H1 (cell line): ENCODE measurements at regions not wholly inside any gene's neighbourhood (a gene's known extent, or its start where the extent isn't known, plus 50 kb on each side); places are given as distances from the start of the nearest gene placed in this dataset.

Experiments used
- ASH2L ChIP-seq: fragments of 200-600, 300-600 bp; sonication (generic); IDR thresholded peaks from one replicate; pipeline ENCODE4 v1.7.1; 2017; ENCODE audit warnings: low read length
- CHD1 ChIP-seq: IDR thresholded peaks from 2 replicates; pipeline ENCODE4 v1.6.1; 2012; ENCODE audit warnings: low read depth, low read length, improper control_type of control experiment
- GABPA ChIP-seq: IDR thresholded peaks from 2 replicates; pipeline ENCODE4 v1.6.1; 2011; ENCODE audit warnings: mild to moderate bottlenecking, low read length, moderate library complexity, borderline replicate concordance; ENCODE audit not compliant: insufficient read depth
- GTF2F1 ChIP-seq: IDR thresholded peaks from 2 replicates; pipeline ENCODE4 v1.6.1; 2012; ENCODE audit warnings: low read depth, low read length, improper control_type of control experiment, borderline replicate concordance
- SIX5 ChIP-seq: IDR thresholded peaks from 2 replicates; pipeline ENCODE4 v1.6.1; 2011; ENCODE audit warnings: mild to moderate bottlenecking, low read depth, low read length
- SP1 ChIP-seq: IDR thresholded peaks from 2 replicates; pipeline ENCODE4 v1.6.1; 2011; ENCODE audit warnings: low read depth, low read length
- SUZ12 ChIP-seq: fragments of 200-600 bp; sonication (generic); IDR thresholded peaks from 2 replicates; pipeline ENCODE4 v1.6.1; 2012; ENCODE audit warnings: mild to moderate bottlenecking, inconsistent platforms, low read length, moderate library complexity, mixed read lengths
- TAF1 ChIP-seq: IDR thresholded peaks from 2 replicates; pipeline ENCODE4 v1.6.1; 2011; ENCODE audit warnings: mild to moderate bottlenecking, low read depth, low read length
- TAF7 ChIP-seq: optimal IDR thresholded peaks from 2 replicates; pipeline ENCODE3; 2011; ENCODE audit warnings: low read depth, mild to moderate bottlenecking, inconsistent platforms, low read length, moderate library complexity, borderline replicate concordance
- TBP ChIP-seq: IDR thresholded peaks from 2 replicates; pipeline ENCODE4 v1.6.1; 2011; ENCODE audit warnings: low read depth, low read length, improper control_type of control experiment
- TCF12 ChIP-seq: IDR thresholded peaks from 2 replicates; pipeline ENCODE4 v1.6.1; 2011; ENCODE audit warnings: low read depth, mild to moderate bottlenecking, low read length
- TF ChIP-seq, protein P1 (sequence below): fragments of 300-600 bp; sonication (generic); IDR thresholded peaks from 2 replicates; pipeline ENCODE4 v1.7.1; 2012; ENCODE audit warnings: low read length, moderate library complexity, mild to moderate bottlenecking, inconsistent platforms; ENCODE audit not compliant: insufficient replicate concordance
- TF ChIP-seq, protein P2 (sequence below): IDR thresholded peaks from 2 replicates; pipeline ENCODE4 v1.6.1; 2011; ENCODE audit warnings: low read depth, mild to moderate bottlenecking, low read length; ENCODE audit not compliant: insufficient read depth

- TF ChIP-seq, protein P1, sequence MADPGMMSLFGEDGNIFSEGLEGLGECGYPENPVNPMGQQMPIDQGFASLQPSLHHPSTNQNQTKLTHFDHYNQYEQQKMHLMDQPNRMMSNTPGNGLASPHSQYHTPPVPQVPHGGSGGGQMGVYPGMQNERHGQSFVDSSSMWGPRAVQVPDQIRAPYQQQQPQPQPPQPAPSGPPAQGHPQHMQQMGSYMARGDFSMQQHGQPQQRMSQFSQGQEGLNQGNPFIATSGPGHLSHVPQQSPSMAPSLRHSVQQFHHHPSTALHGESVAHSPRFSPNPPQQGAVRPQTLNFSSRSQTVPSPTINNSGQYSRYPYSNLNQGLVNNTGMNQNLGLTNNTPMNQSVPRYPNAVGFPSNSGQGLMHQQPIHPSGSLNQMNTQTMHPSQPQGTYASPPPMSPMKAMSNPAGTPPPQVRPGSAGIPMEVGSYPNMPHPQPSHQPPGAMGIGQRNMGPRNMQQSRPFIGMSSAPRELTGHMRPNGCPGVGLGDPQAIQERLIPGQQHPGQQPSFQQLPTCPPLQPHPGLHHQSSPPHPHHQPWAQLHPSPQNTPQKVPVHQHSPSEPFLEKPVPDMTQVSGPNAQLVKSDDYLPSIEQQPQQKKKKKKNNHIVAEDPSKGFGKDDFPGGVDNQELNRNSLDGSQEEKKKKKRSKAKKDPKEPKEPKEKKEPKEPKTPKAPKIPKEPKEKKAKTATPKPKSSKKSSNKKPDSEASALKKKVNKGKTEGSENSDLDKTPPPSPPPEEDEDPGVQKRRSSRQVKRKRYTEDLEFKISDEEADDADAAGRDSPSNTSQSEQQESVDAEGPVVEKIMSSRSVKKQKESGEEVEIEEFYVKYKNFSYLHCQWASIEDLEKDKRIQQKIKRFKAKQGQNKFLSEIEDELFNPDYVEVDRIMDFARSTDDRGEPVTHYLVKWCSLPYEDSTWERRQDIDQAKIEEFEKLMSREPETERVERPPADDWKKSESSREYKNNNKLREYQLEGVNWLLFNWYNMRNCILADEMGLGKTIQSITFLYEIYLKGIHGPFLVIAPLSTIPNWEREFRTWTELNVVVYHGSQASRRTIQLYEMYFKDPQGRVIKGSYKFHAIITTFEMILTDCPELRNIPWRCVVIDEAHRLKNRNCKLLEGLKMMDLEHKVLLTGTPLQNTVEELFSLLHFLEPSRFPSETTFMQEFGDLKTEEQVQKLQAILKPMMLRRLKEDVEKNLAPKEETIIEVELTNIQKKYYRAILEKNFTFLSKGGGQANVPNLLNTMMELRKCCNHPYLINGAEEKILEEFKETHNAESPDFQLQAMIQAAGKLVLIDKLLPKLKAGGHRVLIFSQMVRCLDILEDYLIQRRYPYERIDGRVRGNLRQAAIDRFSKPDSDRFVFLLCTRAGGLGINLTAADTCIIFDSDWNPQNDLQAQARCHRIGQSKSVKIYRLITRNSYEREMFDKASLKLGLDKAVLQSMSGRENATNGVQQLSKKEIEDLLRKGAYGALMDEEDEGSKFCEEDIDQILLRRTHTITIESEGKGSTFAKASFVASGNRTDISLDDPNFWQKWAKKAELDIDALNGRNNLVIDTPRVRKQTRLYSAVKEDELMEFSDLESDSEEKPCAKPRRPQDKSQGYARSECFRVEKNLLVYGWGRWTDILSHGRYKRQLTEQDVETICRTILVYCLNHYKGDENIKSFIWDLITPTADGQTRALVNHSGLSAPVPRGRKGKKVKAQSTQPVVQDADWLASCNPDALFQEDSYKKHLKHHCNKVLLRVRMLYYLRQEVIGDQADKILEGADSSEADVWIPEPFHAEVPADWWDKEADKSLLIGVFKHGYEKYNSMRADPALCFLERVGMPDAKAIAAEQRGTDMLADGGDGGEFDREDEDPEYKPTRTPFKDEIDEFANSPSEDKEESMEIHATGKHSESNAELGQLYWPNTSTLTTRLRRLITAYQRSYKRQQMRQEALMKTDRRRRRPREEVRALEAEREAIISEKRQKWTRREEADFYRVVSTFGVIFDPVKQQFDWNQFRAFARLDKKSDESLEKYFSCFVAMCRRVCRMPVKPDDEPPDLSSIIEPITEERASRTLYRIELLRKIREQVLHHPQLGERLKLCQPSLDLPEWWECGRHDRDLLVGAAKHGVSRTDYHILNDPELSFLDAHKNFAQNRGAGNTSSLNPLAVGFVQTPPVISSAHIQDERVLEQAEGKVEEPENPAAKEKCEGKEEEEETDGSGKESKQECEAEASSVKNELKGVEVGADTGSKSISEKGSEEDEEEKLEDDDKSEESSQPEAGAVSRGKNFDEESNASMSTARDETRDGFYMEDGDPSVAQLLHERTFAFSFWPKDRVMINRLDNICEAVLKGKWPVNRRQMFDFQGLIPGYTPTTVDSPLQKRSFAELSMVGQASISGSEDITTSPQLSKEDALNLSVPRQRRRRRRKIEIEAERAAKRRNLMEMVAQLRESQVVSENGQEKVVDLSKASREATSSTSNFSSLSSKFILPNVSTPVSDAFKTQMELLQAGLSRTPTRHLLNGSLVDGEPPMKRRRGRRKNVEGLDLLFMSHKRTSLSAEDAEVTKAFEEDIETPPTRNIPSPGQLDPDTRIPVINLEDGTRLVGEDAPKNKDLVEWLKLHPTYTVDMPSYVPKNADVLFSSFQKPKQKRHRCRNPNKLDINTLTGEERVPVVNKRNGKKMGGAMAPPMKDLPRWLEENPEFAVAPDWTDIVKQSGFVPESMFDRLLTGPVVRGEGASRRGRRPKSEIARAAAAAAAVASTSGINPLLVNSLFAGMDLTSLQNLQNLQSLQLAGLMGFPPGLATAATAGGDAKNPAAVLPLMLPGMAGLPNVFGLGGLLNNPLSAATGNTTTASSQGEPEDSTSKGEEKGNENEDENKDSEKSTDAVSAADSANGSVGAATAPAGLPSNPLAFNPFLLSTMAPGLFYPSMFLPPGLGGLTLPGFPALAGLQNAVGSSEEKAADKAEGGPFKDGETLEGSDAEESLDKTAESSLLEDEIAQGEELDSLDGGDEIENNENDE: peak; percentile 47
- TF ChIP-seq SUZ12 (no peak), CHD1 (no peak), TBP (no peak), ASH2L (no peak), SP1 (0 out of 2 replicates have a peak, but pooled peaks have one; percentile 17), TCF12 (no peak), SIX5 (no peak), TAF7 (no peak), TAF1 (no peak), GTF2F1 (no peak), GABPA (no peak)
- TF ChIP-seq, protein P2, sequence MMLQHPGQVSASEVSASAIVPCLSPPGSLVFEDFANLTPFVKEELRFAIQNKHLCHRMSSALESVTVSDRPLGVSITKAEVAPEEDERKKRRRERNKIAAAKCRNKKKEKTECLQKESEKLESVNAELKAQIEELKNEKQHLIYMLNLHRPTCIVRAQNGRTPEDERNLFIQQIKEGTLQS: no peak
Observed at GRCh38 chr6:21769405-21769861, 175.9 kb downstream of the SOX4 start (continued).
